SU-DHL-6 (cell line): ENCODE measurements at regions not wholly inside any gene's neighbourhood (a gene's known extent, or its start where the extent isn't known, plus 50 kb on each side); places are given as distances from the start of the nearest gene placed in this dataset.

Experiments
- EZH2phosphoT487 ChIP-seq: fragments of 200-600 bp; sonication (generic), shearing (Covaris generic); conservative IDR thresholded peaks from 2 replicates; pipeline ENCODE4 v1.6.1; 2018; ENCODE audit warnings: mild to moderate bottlenecking, antibody characterized with exemption, low read length, moderate library complexity, mixed read lengths
- TF ChIP-seq, protein P1 (sequence below): fragments of 200-600 bp; sonication (generic); IDR thresholded peaks from one replicate; pipeline ENCODE4 v1.5.1; 2017; ENCODE audit warnings: antibody characterized with exemption, mild to moderate bottlenecking, low read length, moderate library complexity; ENCODE audit not compliant: insufficient read depth, poor library complexity, severe bottlenecking

- TF ChIP-seq, protein P1, sequence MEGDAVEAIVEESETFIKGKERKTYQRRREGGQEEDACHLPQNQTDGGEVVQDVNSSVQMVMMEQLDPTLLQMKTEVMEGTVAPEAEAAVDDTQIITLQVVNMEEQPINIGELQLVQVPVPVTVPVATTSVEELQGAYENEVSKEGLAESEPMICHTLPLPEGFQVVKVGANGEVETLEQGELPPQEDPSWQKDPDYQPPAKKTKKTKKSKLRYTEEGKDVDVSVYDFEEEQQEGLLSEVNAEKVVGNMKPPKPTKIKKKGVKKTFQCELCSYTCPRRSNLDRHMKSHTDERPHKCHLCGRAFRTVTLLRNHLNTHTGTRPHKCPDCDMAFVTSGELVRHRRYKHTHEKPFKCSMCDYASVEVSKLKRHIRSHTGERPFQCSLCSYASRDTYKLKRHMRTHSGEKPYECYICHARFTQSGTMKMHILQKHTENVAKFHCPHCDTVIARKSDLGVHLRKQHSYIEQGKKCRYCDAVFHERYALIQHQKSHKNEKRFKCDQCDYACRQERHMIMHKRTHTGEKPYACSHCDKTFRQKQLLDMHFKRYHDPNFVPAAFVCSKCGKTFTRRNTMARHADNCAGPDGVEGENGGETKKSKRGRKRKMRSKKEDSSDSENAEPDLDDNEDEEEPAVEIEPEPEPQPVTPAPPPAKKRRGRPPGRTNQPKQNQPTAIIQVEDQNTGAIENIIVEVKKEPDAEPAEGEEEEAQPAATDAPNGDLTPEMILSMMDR = no peak
- TF ChIP-seq EZH2phosphoT487 = no peak
Observed at GRCh38 chr15:97153356-97153965, 807.0 kb upstream of the ARRDC4 start.
